B cell (primary cell): ENCODE measurements at regions not wholly inside any gene's neighbourhood (a gene's known extent, or its start where the extent isn't known, plus 50 kb on each side); places are given as distances from the start of the nearest gene placed in this dataset.

Experiments used
- CTCF ChIP-seq: fragments of 200-600 bp; IDR thresholded peaks from one replicate; pipeline ENCODE4 v1.8.0; 2022; ENCODE audit warnings: antibody characterized with exemption, mild to moderate bottlenecking
- EZH2 ChIP-seq: IDR thresholded peaks from 2 replicates; pipeline ENCODE4 v1.6.1; 2012; ENCODE audit warnings: borderline replicate concordance, low read depth, mild to moderate bottlenecking, moderate library complexity, low read length; ENCODE audit not compliant: insufficient read depth, poor library complexity, severe bottlenecking

- TF ChIP-seq CTCF (no peak), EZH2 (no peak)
Measured at GRCh38 chr5:63263411-63263810, 684.8 kb downstream of the LRRC70 start.
